Keratinocyte (primary cell): ENCODE measurements at regions not wholly inside any gene's neighbourhood (a gene's known extent, or its start where the extent isn't known, plus 50 kb on each side); places are given as distances from the start of the nearest gene placed in this dataset.

Experiments used
- DNase-seq: peaks from one replicate; pipeline ENCODE4 v3.0.0-alpha.2; 2011; ENCODE audit warnings: low read depth, missing footprints, low spot score
- FAIRE-seq: peaks from 2 replicates; lab custom pipeline; 2011; peaks lifted over from hg19 to GRCh38; lab: Jason Lieb, UNC
- H2AFZ ChIP-seq: 2 replicates; pipeline ENCODE4 v1.6.0; 2012; ENCODE audit warnings: low read length, control low read depth, inconsistent platforms; ENCODE audit not compliant: control insufficient read depth
- H3K27ac ChIP-seq: 2 replicates; pipeline ENCODE4 v1.5.1; 2011; ENCODE audit warnings: low read length; ENCODE audit not compliant: control insufficient read depth, insufficient read depth
- H3K27me3 ChIP-seq: 3 replicates; pipeline ENCODE4 v1.6.0; 2011; ENCODE audit warnings: low read length; ENCODE audit not compliant: control insufficient read depth, insufficient read depth; ENCODE audit errors: extremely low read depth
- H3K36me3 ChIP-seq, 2 experiments: 2 replicates in 1 of 2; 3 replicates in 1 of 2; pipeline ENCODE4 v1.5.1; 2011; ENCODE audit warnings: low read length in 2 of 2, mild to moderate bottlenecking in 1 of 2; ENCODE audit not compliant: control insufficient read depth in 2 of 2, insufficient read depth in 2 of 2; ENCODE audit errors: extremely low read depth in 1 of 2
- H3K4me1 ChIP-seq: 3 replicates; pipeline ENCODE4 v1.5.1; 2011; ENCODE audit warnings: low read length; ENCODE audit not compliant: control insufficient read depth, insufficient read depth; ENCODE audit errors: extremely low read depth
- H3K4me2 ChIP-seq: 3 replicates; pipeline ENCODE4 v1.6.0; 2011; ENCODE audit warnings: low read depth, low read length; ENCODE audit not compliant: control insufficient read depth, insufficient read depth; ENCODE audit errors: extremely low read depth
- H3K4me3 ChIP-seq, 3 experiments: fragments of 200-600 bp in 1 of 3; sonication (generic) in 1 of 3; 2 replicates in 2 of 3; 3 replicates in 1 of 3; pipeline ENCODE4 v1.5.1; 2011 to 2016; ENCODE audit warnings: low read length in 3 of 3, mild to moderate bottlenecking in 3 of 3, control low read depth in 2 of 3, inconsistent platforms in 1 of 3, low read depth in 1 of 3, mixed read lengths in 1 of 3, mixed run types in 1 of 3, moderate library complexity in 1 of 3; ENCODE audit not compliant: control insufficient read depth in 2 of 3, insufficient read depth in 2 of 3; ENCODE audit errors: extremely low read depth in 1 of 3
- H3K79me2 ChIP-seq: 2 replicates; pipeline ENCODE4 v1.6.0; 2012; ENCODE audit warnings: low read length; ENCODE audit not compliant: control insufficient read depth, insufficient read depth
- H3K9ac ChIP-seq: 3 replicates; pipeline ENCODE4 v1.6.0; 2011; ENCODE audit warnings: low read length; ENCODE audit not compliant: control insufficient read depth, insufficient read depth; ENCODE audit errors: extremely low read depth
- H3K9me1 ChIP-seq: 3 replicates; pipeline ENCODE4 v1.6.0; 2011; ENCODE audit warnings: low read length; ENCODE audit not compliant: control insufficient read depth, insufficient read depth; ENCODE audit errors: extremely low read depth
- H3K9me3 ChIP-seq: 2 replicates; pipeline ENCODE4 v1.5.1; 2012; ENCODE audit warnings: low read depth, low read length; ENCODE audit not compliant: control insufficient read depth
- H4K20me1 ChIP-seq: 3 replicates; pipeline ENCODE4 v1.6.0; 2011; ENCODE audit warnings: low read length; ENCODE audit not compliant: control insufficient read depth, insufficient read depth; ENCODE audit errors: extremely low read depth
- CTCF ChIP-seq, 3 experiments: IDR thresholded peaks in 1 of 3; conservative IDR thresholded peaks in 1 of 3; optimal IDR thresholded peaks in 1 of 3; 2 replicates in 2 of 3; 3 replicates in 1 of 3; pipeline versions ENCODE3 to v1.5.1; 2011; ENCODE audit warnings: low read length in 3 of 3, mild to moderate bottlenecking in 3 of 3, moderate library complexity in 2 of 3, control low read depth in 1 of 3, inconsistent platforms in 1 of 3; ENCODE audit not compliant: insufficient read depth in 2 of 3; ENCODE audit errors: extremely low read depth in 1 of 3
- EZH2 ChIP-seq: IDR thresholded peaks from one replicate; pipeline ENCODE4 v1.6.1; 2012; ENCODE audit warnings: inconsistent platforms, mild to moderate bottlenecking, low read length, moderate library complexity
- dilution Hi-C: fragments of 300-500 bp; cut with MboI; formaldehyde crosslinking; loops from one replicate; pipeline ENCODE4 v1.7.0; 2020; ENCODE audit warnings: low sequenced_read_pairs; ENCODE audit not compliant: extremely low pct_ligation_motif_present

GRCh38 chr11:11073996-11074395 is 216.1 kb upstream of the ZBED5 start:
- Histone ChIP-seq H3K9me3 (no peaks in the 10 kb centered on the region), H3K9ac (no peak overlapping the region), H3K4me2 (no peak overlapping the region), H3K9me1 (peaks cover 3% of the 10 kb centered on the region), H2AFZ (no peak overlapping the region), H4K20me1 (peaks cover 4% of the 10 kb centered on the region), H3K79me2 (no peaks in the 10 kb centered on the region), H3K4me3 (no peak overlapping the region), H3K36me3 (no peaks in the 10 kb centered on the region), H3K4me1 (peaks cover 9% of the 10 kb centered on the region), H3K27me3 (no peaks in the 10 kb centered on the region), H3K27ac (no peak overlapping the region)
- TF ChIP-seq EZH2 = no peak
- no peak for TF ChIP-seq CTCF (optimal IDR thresholded peaks at IDR 0.05 in 1 of 3, IDR thresholded peaks at IDR 0.05 in 1 of 3, conservative IDR thresholded peaks at IDR 0.05 in 1 of 3; ENCODE audit: extremely low read depth in 1 of 3, insufficient read depth in 2 of 3, low read length in 3 of 3)
- DNase-seq = no peak
- FAIRE-seq = no peak
- dilution Hi-C loops = no loop called here

- dilution Hi-C loops = no loop called here
- no peak overlapping the region for H2AFZ ChIP-seq
- FAIRE-seq (peak; percentile 79), DNase-seq (peak; percentile 5)
- no peaks in the 10 kb centered on the region for H3K27me3 ChIP-seq
- no peak overlapping the region for H3K27ac ChIP-seq
- no peaks in the 10 kb centered on the region for H3K36me3 ChIP-seq
- H3K4me3 ChIP-seq = no peak overlapping the region
- no peaks in the 10 kb centered on the region for H3K79me2 ChIP-seq
- no peak overlapping the region for H3K9ac ChIP-seq
- peaks cover 9% of the 10 kb centered on the region for H3K4me1 ChIP-seq
- peaks cover 3% of the 10 kb centered on the region for H3K9me1 ChIP-seq
- H3K9me3 ChIP-seq = no peaks in the 10 kb centered on the region
- peaks cover 4% of the 10 kb centered on the region for H4K20me1 ChIP-seq
- no peak overlapping the region for H3K4me2 ChIP-seq
- TF ChIP-seq CTCF (optimal IDR thresholded peaks at IDR 0.05 in 1 of 3, IDR thresholded peaks at IDR 0.05 in 1 of 3, conservative IDR thresholded peaks at IDR 0.05 in 1 of 3; ENCODE audit: extremely low read depth in 1 of 3, insufficient read depth in 2 of 3, low read length in 3 of 3) (no peak), EZH2 (no peak)
These were observed 214.2 kb upstream of the ZBED5 start for GRCh38 chr11:11072067-11072466.
